Activated T-cell treated with anti-CD3 and anti-CD28 coated beads for 48 hours (primary cell): ENCODE measurements at regions not wholly inside any gene's neighbourhood (a gene's known extent, or its start where the extent isn't known, plus 50 kb on each side); places are given as distances from the start of the nearest gene placed in this dataset.

Experiments
- DNase-seq: peaks from one replicate; pipeline ENCODE4 v3.0.0-alpha.2; 2020; ENCODE audit warnings: low read depth

GRCh38 chr20:23205611-23206041 is 119.5 kb upstream of the CD93 start:
- no peak for DNase-seq

- DNase-seq, result no peak
These were observed 119.1 kb upstream of the CD93 start for GRCh38 chr20:23205211-23205610.

GRCh38 chr20:23203951-23204730 is 118.0 kb upstream of the CD93 start:
- no peak for DNase-seq

- DNase-seq, result no peak
These were observed 117.2 kb upstream of the CD93 start for GRCh38 chr20:23203310-23203709.

- no peak for DNase-seq
These were observed 115.5 kb upstream of the CD93 start for GRCh38 chr20:23201658-23202057.

- DNase-seq, result no peak
These were observed 114.8 kb upstream of the CD93 start for GRCh38 chr20:23200914-23201313.

- no peak for DNase-seq
These were observed 114.3 kb upstream of the CD93 start for GRCh38 chr20:23200413-23200812.

- no peak for DNase-seq
These were observed 113.2 kb upstream of the CD93 start for GRCh38 chr20:23199356-23199755.

GRCh38 chr20:23198815-23199214 is 112.7 kb upstream of the CD93 start:
- no peak for DNase-seq

GRCh38 chr20:23197836-23198235 is 111.7 kb upstream of the CD93 start:
- no peak for DNase-seq

GRCh38 chr20:23195636-23196035 is 109.5 kb upstream of the CD93 start:
- no peak for DNase-seq

- DNase-seq, result no peak
These were observed 107.8 kb upstream of the CD93 start for GRCh38 chr20:23193801-23194384.

GRCh38 chr20:23192469-23192868 is 106.3 kb upstream of the CD93 start:
- no peak for DNase-seq

- no peak for DNase-seq
These were observed 104.4 kb upstream of the CD93 start for GRCh38 chr20:23190557-23190956.

GRCh38 chr20:23189854-23190253 is 103.7 kb upstream of the CD93 start:
- no peak for DNase-seq

GRCh38 chr20:23189341-23189740 is 103.2 kb upstream of the CD93 start:
- DNase-seq, result no peak

GRCh38 chr20:23188377-23189169 is 102.4 kb upstream of the CD93 start:
- no peak for DNase-seq

GRCh38 chr20:23187751-23188150 is 101.6 kb upstream of the CD93 start:
- no peak for DNase-seq

GRCh38 chr20:23186808-23187207 is 100.7 kb upstream of the CD93 start:
- no peak for DNase-seq

- DNase-seq, result no peak
These were observed 94.4 kb upstream of the CD93 start for GRCh38 chr20:23180451-23180921.

GRCh38 chr20:23179766-23180403 is 93.8 kb upstream of the CD93 start:
- no peak for DNase-seq

GRCh38 chr20:23178806-23179205 is 92.7 kb upstream of the CD93 start:
- no peak for DNase-seq
